Tibial nerve (tissue), 4 donors: ENCODE measurements at regions not wholly inside any gene's neighbourhood (a gene's known extent, or its start where the extent isn't known, plus 50 kb on each side); places are given as distances from the start of the nearest gene placed in this dataset.

Source experiments
- CTCF ChIP-seq, 5 experiments: fragments of 200-600 bp in 3 of 5; fragments of 450-650 bp in 2 of 5; sonication (generic) in 3 of 5; IDR thresholded peaks; one replicate each; pipeline ENCODE4 v1.5.1; 2016 to 2019; ENCODE audit warnings: antibody characterized with exemption in 5 of 5, mild to moderate bottlenecking in 3 of 5, moderate library complexity in 2 of 5
- EP300 ChIP-seq, 2 donors: sonication (generic); formaldehyde crosslinking; IDR thresholded peaks; one replicate each; pipeline ENCODE4 v1.6.1; 2017; ENCODE audit warnings: antibody characterized with exemption in 2 of 2, mild to moderate bottlenecking in 1 of 2
- POLR2A ChIP-seq, 2 donors: fragments of 450-650 bp; IDR thresholded peaks; one replicate each; pipeline ENCODE4 v1.6.1; 2017; ENCODE audit warnings: antibody characterized with exemption in 2 of 2, mild to moderate bottlenecking in 2 of 2, moderate library complexity in 2 of 2

DNA sequence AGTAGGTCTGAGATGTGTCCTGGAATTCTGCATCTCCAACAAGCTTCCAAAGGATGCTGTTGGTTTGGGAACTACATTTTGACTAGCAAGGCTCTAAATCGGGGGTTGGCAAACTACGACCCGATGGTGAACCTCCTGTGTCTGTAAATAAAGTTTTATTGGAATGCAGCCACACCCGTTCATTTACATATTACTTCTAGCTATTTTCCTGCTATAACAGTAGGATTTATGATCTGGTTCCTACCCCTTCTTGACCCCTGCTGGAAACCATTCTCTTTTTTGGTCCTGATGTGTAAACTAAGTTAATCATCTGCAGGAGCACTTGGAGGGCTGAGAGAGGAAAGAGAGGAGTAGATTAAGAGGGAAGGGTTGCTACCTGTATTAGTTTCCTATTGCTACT, 454.5 kb downstream of the RASEF start:
- TF ChIP-seq CTCF (IDR thresholded peaks at IDR 0.05) (no peak), POLR2A (IDR thresholded peaks at IDR 0.05) (no peak), EP300 (IDR thresholded peaks at IDR 0.05) (no peak)
